Neural progenitor cell (in vitro differentiated cells): ENCODE measurements at regions not wholly inside any gene's neighbourhood (a gene's known extent, or its start where the extent isn't known, plus 50 kb on each side); places are given as distances from the start of the nearest gene placed in this dataset.
A peak's percentile ranks its signal among the peaks of the same experiment; 100 is the strongest.

Source experiments
- EZH2 ChIP-seq: fragments of 200-600 bp; sonication (generic); IDR thresholded peaks from 2 replicates; pipeline ENCODE4 v1.6.1; 2017; ENCODE audit warnings: antibody characterized with exemption, mild to moderate bottlenecking, moderate library complexity
- EZH2phosphoT487 ChIP-seq: fragments of 200-600 bp; sonication (generic); IDR thresholded peaks from 2 replicates; pipeline ENCODE4 v1.6.1; 2017; ENCODE audit warnings: antibody characterized with exemption
- TF ChIP-seq, protein P1 (sequence below): fragments of 200-600 bp; sonication (generic); IDR thresholded peaks from 2 replicates; pipeline ENCODE4 v1.5.1; 2017; ENCODE audit warnings: antibody characterized with exemption, mild to moderate bottlenecking

- TF ChIP-seq, protein P1, sequence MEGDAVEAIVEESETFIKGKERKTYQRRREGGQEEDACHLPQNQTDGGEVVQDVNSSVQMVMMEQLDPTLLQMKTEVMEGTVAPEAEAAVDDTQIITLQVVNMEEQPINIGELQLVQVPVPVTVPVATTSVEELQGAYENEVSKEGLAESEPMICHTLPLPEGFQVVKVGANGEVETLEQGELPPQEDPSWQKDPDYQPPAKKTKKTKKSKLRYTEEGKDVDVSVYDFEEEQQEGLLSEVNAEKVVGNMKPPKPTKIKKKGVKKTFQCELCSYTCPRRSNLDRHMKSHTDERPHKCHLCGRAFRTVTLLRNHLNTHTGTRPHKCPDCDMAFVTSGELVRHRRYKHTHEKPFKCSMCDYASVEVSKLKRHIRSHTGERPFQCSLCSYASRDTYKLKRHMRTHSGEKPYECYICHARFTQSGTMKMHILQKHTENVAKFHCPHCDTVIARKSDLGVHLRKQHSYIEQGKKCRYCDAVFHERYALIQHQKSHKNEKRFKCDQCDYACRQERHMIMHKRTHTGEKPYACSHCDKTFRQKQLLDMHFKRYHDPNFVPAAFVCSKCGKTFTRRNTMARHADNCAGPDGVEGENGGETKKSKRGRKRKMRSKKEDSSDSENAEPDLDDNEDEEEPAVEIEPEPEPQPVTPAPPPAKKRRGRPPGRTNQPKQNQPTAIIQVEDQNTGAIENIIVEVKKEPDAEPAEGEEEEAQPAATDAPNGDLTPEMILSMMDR: no peak
- TF ChIP-seq EZH2phosphoT487 (peak; percentile 76), EZH2 (no peak)
Measured at GRCh38 chr2:58497168-58497567, 256.0 kb upstream of the FANCL start.
